ENCODE measurements at regions not wholly inside any gene's neighbourhood (a gene's known extent, or its start where the extent isn't known, plus 50 kb on each side); places are given as distances from the start of the nearest gene placed in this dataset.

- FAIRE-seq (no peak), DNase-seq (ENCODE audit: low read depth) (no peak)
- no peak for TF ChIP-seq CTCF (IDR thresholded peaks at IDR 0.05; ENCODE audit: insufficient read depth, low read length, severe bottlenecking)
- H3K36me3 ChIP-seq (ENCODE audit: control insufficient read depth, insufficient read depth, low read length), result no peaks in the 10 kb centered on the region
- H3K4me3 ChIP-seq (ENCODE audit: low read depth, low read length), result no peak overlapping the region
- peaks cover 4% of the 10 kb centered on the region for H3K27me3 ChIP-seq (ENCODE audit: control insufficient read depth, insufficient read depth, low read length)
Measured at GRCh38 chr22:22184277-22184807, 60.2 kb upstream of the VPREB1 start.

GRCh38 chr22:22182990-22183264 is 61.7 kb upstream of the VPREB1 start:
- no peaks in the 10 kb centered on the region for H3K36me3 ChIP-seq (ENCODE audit: control insufficient read depth, insufficient read depth, low read length)
- no peak for FAIRE-seq
- no peak for DNase-seq (ENCODE audit: low read depth)
- H3K4me3 ChIP-seq (ENCODE audit: low read depth, low read length), result no peak overlapping the region
- H3K27me3 ChIP-seq (ENCODE audit: control insufficient read depth, insufficient read depth, low read length), result peaks cover 4% of the 10 kb centered on the region
- TF ChIP-seq CTCF (IDR thresholded peaks at IDR 0.05; ENCODE audit: insufficient read depth, low read length, severe bottlenecking), result no peak

GRCh38 chr22:22182218-22182989 is 62.2 kb upstream of the VPREB1 start:
- no peak overlapping the region for H3K4me3 ChIP-seq (ENCODE audit: low read depth, low read length)

GRCh38 chr22:22181341-22181850 is 63.2 kb upstream of the VPREB1 start:
- H3K27me3 ChIP-seq (ENCODE audit: control insufficient read depth, insufficient read depth, low read length), result peaks cover 4% of the 10 kb centered on the region
- FAIRE-seq, result no peak
- no peak for TF ChIP-seq CTCF (IDR thresholded peaks at IDR 0.05; ENCODE audit: insufficient read depth, low read length, severe bottlenecking)
- H3K4me3 ChIP-seq (ENCODE audit: low read depth, low read length), result no peak overlapping the region
- no peak for DNase-seq (ENCODE audit: low read depth)
- H3K36me3 ChIP-seq (ENCODE audit: control insufficient read depth, insufficient read depth, low read length), result no peaks in the 10 kb centered on the region

More at GRCh38 chr22:22182218-22182989, 62.2 kb upstream of the VPREB1 start:
- no peak for TF ChIP-seq CTCF (IDR thresholded peaks at IDR 0.05; ENCODE audit: insufficient read depth, low read length, severe bottlenecking)
- Histone ChIP-seq H3K27me3 (ENCODE audit: control insufficient read depth, insufficient read depth, low read length) (peaks cover 4% of the 10 kb centered on the region), H3K36me3 (ENCODE audit: control insufficient read depth, insufficient read depth, low read length) (no peaks in the 10 kb centered on the region)
- no peak for DNase-seq (ENCODE audit: low read depth)
- FAIRE-seq, result no peak

GRCh38 chr22:22180738-22181285 is 63.8 kb upstream of the VPREB1 start:
- H3K36me3 ChIP-seq (ENCODE audit: control insufficient read depth, insufficient read depth, low read length), result no peaks in the 10 kb centered on the region
- no peak overlapping the region for H3K4me3 ChIP-seq (ENCODE audit: low read depth, low read length)
- H3K27me3 ChIP-seq (ENCODE audit: control insufficient read depth, insufficient read depth, low read length), result peaks cover 2% of the 10 kb centered on the region
- TF ChIP-seq CTCF (IDR thresholded peaks at IDR 0.05; ENCODE audit: insufficient read depth, low read length, severe bottlenecking), result no peak
- DNase-seq (ENCODE audit: low read depth) (no peak), FAIRE-seq (peak; percentile 32)
